HG03378 (cell line): ENCODE measurements at regions not wholly inside any gene's neighbourhood (a gene's known extent, or its start where the extent isn't known, plus 50 kb on each side); places are given as distances from the start of the nearest gene placed in this dataset.
"Not testable (repeated sequence)": the region's sequence is repeated elsewhere in the genome, so short reads cannot be mapped to it uniquely, and the experiment has no call there.

Experiments
- ATAC-seq: cut with Tn5 transposase; IDR thresholded peaks from one replicate; pipeline ENCODE4 v1.9.1; 2021; ENCODE audit warnings: mild to moderate bottlenecking, moderate library complexity; ENCODE audit not compliant: unreplicated experiment

GRCh38 chr2:53610260-53610659, 157.3 kb upstream of the CHAC2 start:
- no peak for ATAC-seq

- no peak for ATAC-seq
Observed at GRCh38 chr2:53609551-53609950, 158.1 kb upstream of the CHAC2 start.

GRCh38 chr2:53608293-53608692, 159.3 kb upstream of the CHAC2 start:
- no peak for ATAC-seq

DNA sequence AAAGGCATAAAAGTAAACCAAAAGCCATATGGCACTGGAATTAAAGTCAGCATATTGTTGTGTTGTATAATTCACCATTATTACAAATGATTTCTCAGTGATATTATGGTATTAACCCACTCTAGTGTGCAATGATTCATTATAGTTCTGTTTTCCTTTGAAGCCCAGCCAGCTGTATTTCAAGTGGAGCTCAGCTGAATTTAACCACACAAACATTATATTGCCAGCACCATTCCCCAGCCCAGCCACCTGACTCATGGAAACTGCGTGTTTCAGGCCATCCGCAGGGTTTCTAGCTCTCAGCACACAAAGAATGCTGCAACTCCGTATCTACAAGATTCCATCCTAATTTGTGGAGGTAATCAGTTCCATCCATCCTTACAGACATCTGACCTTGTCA, 166.8 kb upstream of the CHAC2 start:
- ATAC-seq = no peak

GRCh38 chr2:53586733-53587612, 180.6 kb upstream of the CHAC2 start:
- ATAC-seq = not testable (repeated sequence)

DNA sequence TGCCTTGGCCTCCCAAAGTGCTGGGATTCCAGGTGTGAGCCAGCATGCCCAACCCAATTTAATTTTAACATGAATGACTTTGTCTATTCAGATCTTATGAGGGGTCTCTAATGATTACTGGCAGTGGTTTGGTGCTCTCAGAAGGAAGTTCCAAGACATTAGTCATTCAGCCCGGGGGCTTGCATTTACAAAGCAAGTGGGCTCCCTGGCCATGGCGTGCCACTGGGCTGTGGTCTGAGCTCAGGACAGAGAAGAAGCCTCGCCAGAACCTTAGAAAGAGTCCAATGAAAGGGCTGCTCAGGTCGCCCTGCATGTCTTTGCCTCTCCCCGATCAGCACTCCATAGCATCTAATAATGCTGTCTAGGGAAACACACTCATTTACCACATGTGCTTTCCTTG, 182.6 kb upstream of the CHAC2 start:
- ATAC-seq = no peak

- no peak for ATAC-seq
Observed at GRCh38 chr2:53583583-53583982, 184.0 kb upstream of the CHAC2 start.

- ATAC-seq = no peak
Observed at GRCh38 chr2:53582556-53582955, 185.0 kb upstream of the CHAC2 start.

DNA sequence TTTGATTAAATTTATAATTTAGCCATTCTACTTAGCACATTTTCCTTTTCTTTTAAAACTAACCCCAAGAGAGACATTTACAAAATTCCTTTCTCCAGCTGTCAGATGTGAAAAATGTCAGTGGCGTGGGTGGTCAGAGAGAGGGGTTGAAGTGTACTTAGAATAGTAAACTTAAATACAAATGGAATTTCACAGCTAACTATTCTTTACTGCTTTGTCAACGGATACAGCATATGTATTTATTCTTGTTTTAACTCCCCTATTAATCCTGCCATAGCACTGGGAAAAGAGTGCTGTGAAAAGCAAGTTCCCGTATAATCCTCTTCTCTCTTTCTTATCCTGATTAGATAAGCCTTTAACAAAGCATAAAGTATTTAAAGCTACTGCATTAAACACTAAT, 191.4 kb upstream of the CHAC2 start:
- ATAC-seq = no peak

GRCh38 chr2:53575721-53576124, 191.9 kb upstream of the CHAC2 start:
- no peak for ATAC-seq

GRCh38 chr2:53572696-53573095, 194.9 kb upstream of the CHAC2 start:
- no peak for ATAC-seq

- ATAC-seq = no peak
Observed at GRCh38 chr2:53569957-53570727, 197.5 kb upstream of the CHAC2 start.

DNA sequence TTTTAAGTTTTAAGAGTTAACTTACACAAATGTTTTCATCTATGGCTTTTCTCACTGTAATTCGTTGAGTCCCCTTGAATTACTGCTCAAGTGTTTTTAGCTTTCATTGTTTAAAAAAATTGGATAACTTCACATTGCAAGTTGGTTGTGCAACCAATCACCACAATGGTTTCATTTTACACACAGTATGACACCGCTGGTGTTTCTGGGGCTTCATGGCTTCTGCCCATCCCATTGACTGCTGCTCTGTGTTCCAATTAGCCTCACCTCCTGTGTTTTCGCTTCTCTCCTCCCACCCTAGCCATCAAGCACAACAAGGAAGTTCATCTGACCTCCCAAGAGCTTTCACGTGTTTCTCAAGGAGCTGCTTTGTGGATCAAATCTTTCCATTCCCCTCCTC, 199.1 kb upstream of the CHAC2 start:
- no peak for ATAC-seq

DNA sequence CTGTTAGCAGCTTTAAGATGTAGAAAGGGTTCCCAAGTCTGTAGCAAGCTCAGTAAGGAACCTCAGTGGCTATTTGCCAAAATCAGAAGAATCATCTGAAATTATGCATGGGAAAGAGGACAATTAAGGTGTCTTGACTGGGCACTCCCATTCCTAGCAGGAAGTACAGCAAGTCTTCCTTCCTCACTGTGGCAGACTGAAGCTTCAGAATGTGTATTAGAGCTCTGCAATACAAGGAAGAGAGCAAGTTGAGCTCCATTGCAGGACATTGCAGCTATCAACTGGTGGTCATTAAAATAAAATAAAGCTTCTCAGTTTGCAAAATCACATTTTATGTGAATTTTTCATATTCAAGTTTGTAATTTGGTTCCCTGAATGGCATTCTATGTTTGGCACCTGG, 200.5 kb upstream of the CHAC2 start:
- no peak for ATAC-seq

DNA sequence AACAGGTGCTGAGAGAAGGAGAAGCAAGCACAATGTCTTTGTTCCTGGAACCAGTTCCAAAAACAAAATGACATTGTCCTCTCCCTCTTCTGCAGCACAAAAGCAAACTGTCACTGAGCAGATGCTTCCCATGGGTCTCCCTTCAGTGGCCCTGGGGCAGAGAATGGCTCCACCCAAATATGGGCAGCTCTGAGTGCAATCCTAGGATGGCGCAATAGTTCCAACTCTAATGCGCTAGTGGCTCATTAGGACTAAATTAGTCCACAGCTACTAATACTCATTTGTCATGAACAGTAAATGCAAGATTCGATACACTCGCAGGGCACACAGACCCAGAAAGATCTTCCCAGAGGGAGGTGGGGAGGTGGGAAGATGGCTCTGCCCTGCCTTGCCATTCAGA, 205.2 kb upstream of the CHAC2 start:
- ATAC-seq = no peak

- no peak for ATAC-seq
Observed at GRCh38 chr2:53561155-53561554, 206.4 kb upstream of the CHAC2 start.

DNA sequence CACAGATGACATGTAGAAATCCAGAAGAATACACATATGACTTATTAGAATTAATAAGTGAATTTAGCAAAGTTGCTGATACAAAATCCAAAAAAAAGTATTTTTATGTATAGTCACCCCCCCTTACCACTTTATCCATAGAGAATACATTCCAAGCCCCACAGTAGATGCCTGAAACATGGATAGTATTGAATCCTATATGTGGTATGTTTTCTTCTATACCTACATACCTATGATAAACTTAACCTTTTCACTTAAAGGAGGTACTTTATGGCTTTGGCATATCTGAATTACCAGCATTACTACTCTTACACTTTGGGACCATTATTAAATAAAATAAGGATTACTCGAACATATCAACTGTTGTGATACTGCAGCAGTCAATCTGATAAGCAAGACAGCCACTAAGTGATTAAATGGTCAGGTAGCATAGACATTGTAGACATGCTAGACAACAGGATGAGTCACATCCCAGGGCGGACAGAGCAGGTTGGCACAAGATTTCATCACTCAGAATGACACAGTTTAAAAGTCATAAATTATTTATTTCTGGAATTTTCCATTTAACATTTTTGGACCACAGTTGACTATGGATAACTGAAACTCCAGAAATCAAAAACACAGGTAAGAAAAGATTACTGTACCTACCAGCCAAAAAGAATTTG, 208.2 kb upstream of the CHAC2 start:
- no peak for ATAC-seq

GRCh38 chr2:53558867-53559266, 208.7 kb upstream of the CHAC2 start:
- no peak for ATAC-seq

DNA sequence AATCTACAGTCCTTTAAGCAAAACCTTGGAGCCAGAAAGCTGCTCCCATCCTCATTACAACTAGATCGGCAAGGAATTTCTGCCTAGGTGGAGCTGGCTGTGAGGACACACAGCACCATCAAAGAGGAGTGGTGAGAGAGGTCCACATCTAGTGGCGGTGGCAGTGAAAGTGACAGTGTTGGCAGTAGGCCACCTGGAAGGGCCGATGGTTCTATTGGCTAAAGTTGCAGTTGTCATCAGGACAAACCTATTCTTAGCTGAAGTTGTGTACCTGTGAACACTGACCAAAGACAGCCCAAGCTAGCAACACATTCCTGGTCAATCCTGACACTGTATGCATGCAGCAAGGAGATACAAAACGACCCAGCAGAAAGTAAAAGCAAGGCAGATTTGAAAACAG, 218.1 kb upstream of the CHAC2 start:
- ATAC-seq = no peak

DNA sequence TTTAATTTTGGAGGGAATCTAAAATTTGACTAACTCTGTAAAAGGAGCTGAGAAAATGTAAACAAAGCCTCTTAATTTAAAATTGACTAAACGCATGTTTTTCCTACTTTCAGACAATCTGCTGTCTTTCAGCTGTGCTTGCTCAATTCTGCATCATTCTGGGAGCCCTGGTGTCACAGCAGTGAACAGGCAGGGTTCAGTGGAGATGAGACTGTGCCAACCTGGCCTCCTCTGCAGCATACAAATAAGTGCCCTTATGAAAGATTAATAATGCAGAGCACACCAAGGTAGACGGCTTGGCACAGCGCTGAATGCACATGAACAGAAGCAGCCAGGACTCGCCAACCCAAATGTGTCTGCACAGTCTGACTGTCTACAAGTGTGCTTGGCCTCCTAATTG, 222.0 kb upstream of the CHAC2 start:
- ATAC-seq = no peak

GRCh38 chr2:53544871-53545558, 222.6 kb upstream of the CHAC2 start:
- ATAC-seq = no peak
